HCEC 1CT (cell line): ENCODE measurements at regions not wholly inside any gene's neighbourhood (a gene's known extent, or its start where the extent isn't known, plus 50 kb on each side); places are given as distances from the start of the nearest gene placed in this dataset.
"Not testable (repeated sequence)": the region's sequence is repeated elsewhere in the genome, so short reads cannot be mapped to it uniquely, and the experiment has no call there.

Experiments
- DNase-seq: peaks from one replicate; pipeline ENCODE4 v3.0.0-alpha.2; 2017

DNA sequence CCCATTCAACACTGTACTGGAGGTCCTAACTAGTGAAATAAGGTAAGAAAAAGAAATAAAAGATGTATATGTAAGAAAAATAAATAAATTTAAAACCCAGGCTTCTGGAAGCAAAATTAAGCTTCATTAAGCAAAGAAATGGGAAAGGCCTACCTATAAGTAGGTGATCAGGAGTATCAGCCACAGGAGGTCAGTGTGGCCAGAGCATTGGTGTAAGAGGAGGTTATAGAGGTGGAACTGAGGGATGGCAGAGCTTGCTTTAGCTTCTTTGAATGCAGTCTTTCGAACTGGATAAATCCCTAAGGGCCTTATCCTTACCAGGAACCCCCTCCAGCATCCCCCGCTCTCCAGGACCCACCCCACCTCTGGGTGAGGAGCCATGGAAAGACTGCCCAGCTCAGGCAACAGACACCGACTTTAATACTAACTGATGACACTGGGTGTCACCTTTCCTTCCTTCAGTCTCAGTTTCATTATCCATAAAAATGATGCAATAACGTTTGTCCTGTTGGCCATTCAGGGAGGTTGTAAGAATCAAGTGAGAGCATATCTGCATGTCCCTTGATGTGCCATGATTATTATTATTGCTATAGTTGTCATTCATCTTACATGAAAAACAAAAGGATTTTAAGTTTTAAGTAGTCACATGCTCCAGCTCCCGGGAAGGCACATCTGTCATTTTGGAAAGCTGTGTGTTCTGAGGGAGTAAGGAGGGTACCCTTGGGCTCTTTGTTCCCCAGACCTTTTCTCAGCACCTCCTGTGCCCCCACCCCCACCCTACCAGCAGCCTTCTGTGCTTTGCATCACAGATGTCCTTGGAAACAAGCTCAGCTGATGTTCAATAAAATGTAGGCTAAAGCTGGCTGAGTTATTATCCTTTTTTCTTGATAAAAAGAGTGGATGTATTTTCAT is 50.8 kb upstream of the CTNNA1 start:
- no peak for DNase-seq

DNA sequence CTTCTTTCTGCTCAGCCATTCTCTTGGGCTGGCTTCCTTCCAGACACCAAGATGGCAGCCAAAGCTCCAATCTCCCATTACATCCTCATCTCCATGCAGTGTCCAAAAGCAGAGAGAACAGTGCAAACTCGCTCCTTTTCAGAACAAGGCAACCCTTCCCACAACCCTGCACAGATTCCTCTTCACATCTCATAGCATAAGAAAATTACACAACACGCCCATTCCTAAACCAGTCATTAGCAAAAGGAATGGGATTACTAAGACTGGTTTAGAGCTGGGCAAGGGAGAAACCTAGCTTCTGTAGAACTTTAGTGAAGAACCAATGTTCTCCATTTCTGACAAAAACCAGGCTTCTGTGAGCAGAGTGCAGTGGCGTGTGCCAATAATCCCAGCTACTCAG is 51.5 kb upstream of the CTNNA1 start:
- DNase-seq = no peak

DNA sequence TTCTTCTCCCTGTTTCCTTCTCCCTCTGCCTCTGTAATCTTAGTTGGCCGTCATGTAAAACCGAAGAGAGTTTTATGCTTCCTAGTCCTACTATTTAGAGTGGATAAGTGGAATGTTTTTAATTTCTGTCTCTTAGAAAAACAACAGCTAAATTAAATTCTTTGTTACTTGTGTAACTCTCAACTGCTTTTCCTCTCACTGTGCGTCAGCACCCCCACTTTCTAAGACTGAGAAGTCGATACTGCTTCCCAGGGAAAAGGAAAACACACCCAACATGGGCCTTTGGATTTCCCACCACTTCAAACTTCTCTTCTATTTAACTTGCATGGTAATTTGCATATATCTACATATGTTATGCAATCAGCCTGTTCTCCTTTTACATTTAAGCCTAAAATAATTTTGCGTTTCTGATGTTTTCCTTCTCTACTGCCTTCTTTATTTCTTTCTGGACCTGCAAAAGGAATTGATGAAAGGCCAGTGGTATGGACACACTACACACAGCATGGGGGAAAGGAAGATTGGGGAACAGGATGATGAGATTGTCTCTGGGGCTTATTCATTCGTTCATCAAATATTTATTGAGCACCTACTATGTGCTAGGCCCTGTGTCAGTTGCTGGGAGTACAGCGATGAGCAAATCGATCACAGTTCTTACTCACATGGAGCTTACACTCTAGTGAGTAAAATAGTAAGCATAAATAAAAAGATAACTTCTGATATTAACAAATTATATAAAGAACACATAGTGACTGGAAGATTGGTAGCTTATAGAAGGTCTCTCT is 52.5 kb upstream of the CTNNA1 start:
- DNase-seq = no peak

DNA sequence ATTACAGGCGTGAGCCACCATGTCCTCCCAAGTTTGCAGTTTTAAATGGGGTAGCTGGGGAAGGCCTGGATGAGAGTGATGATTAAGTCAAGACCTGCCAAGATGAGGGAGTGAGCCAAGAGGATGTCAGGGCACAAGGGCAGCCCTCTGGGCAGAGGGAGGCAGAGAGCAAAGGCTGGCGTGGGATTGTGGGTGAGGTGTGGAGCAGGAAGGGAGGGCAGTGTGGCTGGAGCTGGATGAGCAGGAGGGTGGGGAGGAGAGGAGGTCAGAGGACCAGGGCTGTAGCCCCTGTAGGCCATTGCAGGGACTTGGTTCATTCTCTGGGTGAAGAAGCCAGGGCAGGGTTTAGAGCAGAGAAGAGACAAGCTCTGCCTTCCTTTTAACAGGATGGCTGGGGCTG is 53.7 kb upstream of the CTNNA1 start:
- DNase-seq = no peak

DNA sequence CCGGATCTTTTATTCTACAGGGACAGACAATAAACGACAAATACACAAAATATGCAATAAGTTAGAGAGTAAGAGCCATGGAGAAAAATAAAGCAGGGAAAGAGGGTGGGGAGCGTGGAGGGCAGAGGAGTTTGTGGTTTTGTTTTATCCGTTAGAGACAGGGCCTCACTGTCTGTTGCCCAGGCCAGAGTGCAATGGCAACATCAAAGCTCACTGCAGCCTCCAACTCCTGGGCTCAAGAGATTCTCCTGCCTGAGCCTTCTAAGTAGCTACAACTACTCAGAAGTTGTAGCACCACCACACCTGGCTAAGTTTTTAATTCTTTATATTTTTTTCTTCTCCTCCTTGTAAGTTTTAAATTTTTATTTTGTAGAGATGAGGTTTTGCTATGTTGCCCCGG is 54.5 kb upstream of the CTNNA1 start:
- no peak for DNase-seq

DNA sequence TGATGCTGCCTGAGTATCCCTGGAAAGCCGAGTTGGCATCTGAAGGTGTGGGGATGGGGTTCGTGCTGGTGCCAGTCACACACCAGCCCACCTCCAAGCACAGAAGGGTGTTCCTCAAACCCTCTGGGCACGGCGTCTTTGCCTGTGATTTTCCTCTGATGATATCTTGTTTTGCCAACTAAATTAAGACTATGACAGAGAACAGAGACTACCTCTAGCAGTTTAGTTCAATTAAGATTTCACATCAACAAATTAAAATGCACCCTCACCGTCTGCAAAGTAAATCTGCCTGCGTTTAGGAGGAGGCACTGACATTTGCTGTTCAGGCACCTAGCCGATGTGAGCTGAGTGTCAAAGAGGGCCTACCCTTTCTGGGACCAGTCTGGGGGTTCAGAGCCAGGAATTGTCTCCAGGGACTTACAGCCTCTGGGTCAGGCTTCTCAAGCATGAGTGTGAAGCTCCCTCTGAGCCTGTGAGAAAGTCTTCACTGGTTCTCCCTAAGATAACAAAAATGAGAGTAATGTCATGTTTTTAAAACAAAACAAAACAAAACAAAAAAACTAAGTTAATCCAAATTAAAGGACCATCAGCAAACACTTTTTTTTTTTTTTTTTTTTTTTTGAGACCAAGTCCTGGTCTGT is 55.4 kb upstream of the CTNNA1 start:
- DNase-seq = no peak

DNA sequence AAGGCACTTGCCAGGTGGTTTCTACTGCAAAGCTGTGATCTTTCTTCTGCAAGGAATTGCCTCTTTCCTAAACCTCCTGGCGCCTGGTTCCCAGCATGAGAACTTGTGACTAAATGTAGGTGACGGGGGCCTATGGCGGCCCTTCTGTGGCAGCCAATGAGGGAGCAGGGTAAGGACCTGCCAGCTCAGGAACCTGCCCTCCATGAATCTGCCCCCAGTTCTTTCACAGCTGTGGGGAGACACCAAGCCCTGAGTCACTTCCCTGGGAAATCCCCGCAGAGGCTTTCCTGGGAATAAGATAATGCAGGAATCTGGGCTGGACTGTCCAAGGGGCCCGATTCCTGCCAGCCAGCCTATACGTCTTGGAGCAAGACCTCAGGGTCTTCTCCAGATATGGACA is 56.7 kb upstream of the CTNNA1 start:
- DNase-seq = peak; percentile 50

DNA sequence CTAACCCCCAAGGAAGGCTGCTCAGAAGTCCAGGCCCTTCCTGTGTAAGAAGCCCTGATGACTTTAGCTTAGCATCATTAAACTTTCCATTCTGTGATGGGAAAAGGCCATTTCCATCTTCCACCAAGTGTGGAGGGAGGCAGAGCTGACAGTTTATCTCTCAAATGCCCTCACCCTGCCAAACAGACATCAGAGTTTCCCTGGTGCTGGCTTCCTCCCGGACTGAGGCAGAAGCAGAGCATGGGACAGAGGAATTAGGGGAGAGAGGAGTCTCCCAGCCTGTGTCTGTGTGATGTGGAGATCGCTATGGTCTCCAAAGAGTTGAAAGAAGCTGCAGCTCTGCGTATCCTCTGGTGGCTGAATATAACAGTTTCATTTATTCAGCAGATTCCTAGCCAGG is 57.4 kb upstream of the CTNNA1 start:
- no peak for DNase-seq

DNA sequence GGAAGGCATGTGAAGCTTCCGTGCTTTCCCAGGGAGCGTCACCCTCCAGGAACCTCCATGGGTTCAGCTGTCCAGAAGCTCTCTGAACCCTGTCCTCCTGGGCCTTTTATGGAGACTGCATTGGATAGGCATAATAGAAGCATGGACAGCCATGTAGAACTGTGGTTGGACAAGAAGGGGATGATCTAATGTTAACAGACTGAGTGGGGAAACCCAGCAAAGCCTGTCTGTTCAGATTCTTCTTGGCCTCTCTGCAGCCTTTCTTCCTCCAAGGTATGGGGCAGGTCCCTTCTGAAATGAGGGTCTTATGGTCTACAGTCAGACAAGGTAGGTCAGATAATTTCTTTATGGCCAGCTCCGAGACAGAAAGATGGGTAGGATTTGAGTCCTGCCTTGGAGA is 59.1 kb upstream of the CTNNA1 start:
- DNase-seq = no peak

DNA sequence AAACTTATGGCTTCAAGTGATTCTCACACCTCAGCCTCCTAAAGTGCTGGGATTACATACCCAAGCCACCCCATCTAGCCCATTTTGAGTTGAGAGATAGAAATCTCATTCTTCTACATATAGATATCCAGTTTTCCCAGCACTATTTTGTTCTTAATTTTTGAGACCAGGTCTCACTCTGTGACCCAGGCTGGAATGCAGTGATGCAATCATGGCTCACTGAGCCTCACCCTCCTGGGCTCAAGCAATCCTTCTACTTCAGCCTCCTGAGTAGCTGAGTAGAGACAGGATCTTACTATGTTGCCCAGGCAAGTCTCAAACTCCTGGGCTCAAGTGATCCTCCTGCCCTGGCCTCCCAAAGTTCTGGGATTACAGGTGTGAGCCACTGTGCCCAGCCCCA is 60.9 kb upstream of the CTNNA1 start:
- no peak for DNase-seq

DNA sequence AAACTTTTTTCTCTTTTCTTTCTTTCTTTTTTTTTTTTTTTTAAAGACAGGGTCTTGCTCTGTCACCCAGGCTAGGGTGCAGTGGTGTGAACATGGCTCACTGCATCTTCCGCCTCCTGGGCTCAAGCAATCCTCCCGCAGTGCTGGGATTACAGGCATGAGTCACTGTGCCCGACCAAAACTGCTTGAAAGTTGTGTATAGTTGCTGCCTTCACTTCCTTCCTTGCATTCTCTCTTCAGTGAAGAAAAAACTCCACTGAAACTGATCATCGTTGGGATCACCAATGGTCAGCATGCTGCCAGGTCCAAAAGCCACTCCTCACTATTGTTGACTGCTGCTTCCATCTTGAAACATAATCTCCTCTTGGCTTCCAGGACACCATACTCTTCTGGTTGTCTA is 66.6 kb upstream of the CTNNA1 start:
- DNase-seq = no peak

DNA sequence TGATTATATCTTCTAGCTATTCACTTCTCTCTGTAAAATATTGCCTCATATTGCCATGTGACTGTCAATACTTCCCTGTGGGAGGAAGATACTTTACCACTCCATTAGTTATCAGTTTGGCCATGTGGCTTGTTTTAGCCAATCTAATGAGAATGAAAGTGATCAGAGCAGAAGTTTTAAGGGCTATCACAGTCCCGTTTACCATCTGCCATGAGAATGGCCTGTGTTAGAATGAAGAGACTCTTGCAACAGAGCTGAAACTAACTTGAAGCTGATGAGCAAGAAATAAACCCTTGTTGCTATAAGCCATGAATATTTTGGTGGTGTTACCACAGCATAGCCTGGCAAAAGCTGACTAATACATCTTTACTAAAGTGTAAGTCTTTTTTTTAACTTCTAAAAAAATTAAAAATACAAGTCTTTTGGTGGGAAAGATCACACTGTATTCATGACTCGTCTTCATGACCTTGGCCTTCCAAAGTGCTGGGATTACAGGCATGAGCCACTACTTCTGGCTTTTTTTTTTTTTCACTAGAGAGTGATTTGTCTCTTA is 68.0 kb upstream of the CTNNA1 start:
- no peak for DNase-seq

DNA sequence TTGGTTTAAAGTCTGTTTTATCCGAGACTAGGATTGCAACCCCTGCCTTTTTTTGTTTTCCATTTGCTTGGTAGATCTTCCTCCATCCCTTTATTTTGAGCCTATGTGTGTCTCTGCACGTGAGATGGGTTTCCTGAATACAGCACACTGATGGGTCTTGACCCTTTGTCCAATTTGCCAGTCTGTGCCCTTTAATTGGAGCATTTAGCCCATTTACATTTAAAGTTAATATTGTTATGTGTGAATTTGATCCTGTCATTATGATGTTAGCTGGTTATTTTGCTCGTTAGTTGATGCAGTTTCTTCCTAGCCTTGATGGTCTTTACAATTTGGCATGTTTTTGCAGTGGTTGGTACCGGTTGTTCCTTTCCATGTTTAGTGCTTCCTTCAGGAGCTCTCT is 70.8 kb upstream of the CTNNA1 start:
- DNase-seq = not testable (repeated sequence)

DNA sequence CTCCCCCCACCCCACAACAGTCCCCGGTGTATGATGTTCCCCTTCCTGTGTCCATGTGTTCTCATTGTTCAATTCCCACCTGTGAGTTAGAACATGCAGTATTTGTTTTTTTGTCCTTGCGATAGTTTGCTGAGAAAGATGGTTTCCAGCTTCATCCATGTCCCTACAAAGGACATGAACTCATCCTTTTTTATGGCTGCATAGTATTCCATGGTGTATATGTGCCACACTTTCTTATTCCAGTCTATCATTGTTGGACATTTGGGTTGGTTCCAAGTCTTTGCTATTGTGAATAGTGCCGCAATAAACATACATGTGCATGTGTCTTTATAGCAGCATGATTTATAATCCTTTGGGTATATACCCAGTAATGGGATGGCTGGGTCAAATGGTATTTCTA is 74.4 kb upstream of the CTNNA1 start:
- DNase-seq = not testable (repeated sequence)

DNA sequence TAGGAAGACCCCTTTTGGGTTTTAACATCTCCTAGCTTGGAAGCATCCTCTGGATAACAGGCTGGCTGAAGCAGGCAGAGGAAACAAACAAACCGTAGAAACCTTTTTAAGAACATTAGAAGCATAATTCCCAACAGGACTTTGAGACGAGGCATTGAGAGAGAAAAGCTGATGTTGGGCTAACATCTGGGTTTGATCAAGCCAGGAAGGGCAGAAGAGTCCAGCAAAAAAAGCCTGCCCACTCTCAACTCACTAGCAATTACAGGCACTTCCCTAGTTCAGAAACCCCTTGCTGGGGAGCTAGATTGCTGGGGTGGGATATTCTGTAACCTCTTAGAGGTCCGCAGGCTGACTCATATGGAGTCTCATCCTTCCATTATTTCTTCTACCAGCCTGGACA is 75.4 kb upstream of the CTNNA1 start:
- no peak for DNase-seq

DNA sequence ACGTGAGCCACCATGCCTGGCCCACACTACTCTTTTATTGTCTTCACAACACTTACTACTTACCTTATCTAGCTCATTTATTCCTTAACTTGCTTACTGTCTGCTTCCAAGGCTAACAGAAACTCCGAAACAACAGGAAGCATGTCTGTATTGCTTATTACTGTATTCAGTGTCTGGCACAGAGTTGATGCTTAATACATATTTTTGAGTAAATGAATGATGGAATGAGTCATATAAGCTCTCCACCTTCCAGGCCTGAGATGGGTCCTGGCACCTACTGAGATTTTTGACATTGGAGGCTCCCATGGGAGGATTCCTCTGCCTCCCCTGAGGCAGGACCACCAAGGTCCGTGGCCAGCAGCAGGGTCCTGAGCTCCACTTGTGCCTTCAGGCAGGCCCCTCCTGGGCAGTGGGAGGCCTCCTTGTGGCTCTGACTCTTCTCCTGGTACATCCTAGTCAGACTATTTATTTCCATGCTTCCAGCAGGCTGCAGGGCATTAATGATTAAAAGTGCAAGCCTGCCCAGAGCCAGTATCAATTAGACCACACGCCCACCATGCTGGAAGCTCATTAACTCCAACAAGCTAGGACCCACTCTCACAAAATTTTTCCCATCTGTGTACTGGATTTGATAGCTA is 76.5 kb upstream of the CTNNA1 start:
- no peak for DNase-seq

DNA sequence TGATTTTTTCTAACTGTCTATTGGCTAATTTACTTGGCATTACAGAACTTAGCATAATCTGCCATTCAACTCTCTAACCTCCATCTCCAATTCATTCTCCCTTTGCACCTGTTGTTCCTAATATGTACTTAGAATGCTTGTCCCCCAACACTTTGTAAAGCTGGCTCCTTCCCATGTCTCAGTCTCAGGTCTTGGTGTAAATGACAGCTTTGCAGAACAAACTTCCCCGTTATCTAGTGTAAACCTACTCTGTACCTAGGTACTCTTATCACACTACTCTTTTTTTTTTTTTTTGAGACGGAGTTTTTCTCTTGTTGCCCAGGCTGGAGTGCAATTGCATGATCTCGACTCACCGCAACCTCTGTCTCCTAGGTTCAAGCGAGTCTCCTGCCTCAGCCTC is 77.2 kb upstream of the CTNNA1 start:
- no peak for DNase-seq

DNA sequence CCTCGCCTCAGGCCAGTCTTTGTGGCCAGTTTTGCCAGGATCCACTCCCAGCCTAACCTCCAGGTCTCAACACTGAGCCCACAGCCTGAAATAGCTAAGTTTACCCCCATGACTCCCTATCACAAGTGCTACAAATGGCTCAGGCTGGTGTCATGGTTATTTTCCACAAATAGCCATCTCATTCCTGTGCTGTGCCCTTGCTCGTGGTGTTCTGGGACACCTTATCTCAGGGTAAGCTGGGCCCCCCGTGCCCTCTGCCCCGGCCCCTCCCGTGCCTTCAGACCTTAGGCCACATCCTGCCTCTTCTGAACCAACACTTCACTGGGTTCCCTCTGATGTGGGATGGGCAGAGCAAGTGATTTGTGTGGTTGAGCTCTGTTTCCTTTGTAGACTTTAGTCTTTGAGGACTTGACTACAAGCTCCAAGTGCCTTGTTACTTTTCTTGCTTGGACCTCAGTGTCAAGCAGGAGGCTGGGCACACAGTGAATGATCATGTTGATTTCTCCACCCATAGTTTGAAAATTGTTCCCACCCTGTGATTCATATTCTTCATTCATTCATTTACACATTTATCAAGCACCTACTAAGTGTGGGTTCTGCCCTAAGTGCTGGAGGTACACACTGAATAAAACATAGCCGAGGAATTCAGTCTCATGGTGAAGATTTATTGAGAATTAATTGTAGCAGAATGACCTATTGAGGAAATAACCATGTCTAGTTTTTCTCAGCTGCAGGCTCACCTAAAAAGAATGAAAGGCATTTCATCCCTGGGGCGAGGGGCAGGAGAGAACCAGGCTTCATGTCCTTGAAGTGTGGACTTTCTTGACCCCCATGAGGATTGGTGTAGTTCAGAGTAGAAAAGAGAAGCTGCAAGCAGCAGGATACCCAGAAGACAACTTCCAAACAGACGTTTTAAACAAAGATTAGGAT is 84.5 kb upstream of the CTNNA1 start:
- no peak for DNase-seq

DNA sequence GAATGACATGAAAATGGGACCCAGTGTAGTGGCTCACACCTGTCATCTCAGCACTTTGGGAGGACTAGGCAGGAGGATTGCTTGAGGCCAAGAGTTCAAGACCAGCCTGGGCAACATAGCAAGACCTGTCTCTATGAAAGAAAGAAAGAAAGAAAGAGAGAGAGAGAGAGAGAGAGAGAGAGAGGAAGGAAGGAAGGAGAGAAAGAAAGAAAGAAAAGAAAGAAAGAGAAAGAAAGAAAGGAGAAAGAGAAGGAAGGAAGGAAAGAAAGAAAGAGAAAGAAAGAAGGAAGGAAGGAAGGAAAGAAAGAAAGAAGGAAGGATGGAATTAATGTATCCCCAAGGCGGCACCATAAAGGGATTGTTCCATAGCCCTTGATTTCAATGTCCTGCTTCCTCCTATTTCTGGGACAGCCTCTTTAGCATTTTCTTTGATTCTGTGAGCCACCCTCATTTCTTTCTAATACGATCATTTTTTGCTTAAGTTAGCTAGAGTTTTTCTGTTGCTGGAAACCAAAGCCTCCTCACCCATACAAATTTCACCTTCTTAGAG is 85.4 kb upstream of the CTNNA1 start:
- not testable (repeated sequence) for DNase-seq

DNA sequence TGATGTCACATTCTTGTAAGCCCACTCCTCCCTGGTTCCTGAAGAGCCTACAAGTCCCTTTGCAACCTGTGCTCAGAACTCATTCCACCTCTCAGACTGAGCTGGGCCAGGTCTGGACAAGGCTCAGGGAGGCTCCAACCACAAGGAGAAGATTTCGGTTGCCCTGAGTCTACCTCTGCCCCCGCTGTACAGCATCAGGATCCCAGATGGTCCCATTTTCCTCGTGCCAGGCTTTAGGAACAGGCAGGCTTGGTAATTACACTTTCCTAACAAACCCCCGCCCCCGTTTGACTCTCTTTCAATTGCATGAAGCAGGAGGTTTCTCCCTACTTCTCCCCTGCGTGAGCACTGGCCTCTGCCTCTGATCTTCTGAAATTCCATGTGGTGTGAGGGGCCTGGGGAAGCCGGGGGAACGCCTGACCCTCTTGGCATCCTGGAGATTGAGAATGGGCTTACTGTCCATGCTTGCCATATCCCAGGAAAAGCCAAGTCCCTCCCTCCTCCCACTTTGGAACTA is 86.9 kb upstream of the CTNNA1 start:
- DNase-seq = no peak

DNA sequence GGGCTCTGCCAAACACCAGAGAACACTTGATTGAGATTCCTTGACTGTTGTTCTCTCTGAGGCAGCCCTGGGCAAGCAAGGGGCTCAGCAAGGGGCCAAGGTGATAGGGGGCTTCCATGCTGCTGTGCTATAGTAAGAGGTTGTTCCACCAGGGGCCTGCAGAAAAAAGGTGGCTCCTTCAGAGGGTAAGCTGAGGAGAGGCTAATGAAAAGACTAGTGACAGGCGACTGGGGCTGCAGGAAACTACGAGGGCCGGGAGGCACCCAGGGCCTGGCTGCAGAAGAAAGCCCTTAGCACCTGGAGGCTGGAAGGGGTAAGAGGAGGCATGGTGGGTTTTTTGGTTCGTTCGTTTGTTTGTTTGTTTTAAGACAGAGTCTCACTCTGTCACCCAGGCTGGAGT is 88.0 kb upstream of the CTNNA1 start:
- DNase-seq = no peak
